GM12801 (cell line): ENCODE measurements at regions not wholly inside any gene's neighbourhood (a gene's known extent, or its start where the extent isn't known, plus 50 kb on each side); places are given as distances from the start of the nearest gene placed in this dataset.

ENCODE experiments used
- TF ChIP-seq, protein P1 (sequence below): IDR thresholded peaks from one replicate; pipeline ENCODE4 v1.5.1; 2011; ENCODE audit warnings: control low read depth; ENCODE audit not compliant: insufficient read length; ENCODE audit errors: extremely low read depth

DNA sequence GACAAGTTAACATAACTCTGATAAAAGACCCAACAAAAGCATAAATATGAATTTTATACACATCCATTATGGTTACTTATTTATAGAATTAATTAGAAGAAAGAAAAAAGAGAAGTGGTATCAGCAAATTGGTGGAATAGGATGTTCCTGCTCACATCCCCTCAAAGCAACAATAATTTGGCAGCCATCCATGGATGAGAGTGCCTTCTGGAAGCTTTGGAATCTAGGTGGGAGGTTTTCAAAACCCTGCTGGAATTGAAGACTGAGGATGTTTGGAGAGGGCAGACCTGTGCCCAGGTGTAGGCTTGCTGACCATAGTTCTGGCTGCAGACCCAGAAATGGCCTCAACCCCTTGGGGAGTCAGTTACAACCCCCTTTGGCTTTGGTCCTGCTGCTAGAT lies 91.2 kb downstream of the EDEM1 start:
- TF ChIP-seq, protein P1, sequence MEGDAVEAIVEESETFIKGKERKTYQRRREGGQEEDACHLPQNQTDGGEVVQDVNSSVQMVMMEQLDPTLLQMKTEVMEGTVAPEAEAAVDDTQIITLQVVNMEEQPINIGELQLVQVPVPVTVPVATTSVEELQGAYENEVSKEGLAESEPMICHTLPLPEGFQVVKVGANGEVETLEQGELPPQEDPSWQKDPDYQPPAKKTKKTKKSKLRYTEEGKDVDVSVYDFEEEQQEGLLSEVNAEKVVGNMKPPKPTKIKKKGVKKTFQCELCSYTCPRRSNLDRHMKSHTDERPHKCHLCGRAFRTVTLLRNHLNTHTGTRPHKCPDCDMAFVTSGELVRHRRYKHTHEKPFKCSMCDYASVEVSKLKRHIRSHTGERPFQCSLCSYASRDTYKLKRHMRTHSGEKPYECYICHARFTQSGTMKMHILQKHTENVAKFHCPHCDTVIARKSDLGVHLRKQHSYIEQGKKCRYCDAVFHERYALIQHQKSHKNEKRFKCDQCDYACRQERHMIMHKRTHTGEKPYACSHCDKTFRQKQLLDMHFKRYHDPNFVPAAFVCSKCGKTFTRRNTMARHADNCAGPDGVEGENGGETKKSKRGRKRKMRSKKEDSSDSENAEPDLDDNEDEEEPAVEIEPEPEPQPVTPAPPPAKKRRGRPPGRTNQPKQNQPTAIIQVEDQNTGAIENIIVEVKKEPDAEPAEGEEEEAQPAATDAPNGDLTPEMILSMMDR: no peak

DNA sequence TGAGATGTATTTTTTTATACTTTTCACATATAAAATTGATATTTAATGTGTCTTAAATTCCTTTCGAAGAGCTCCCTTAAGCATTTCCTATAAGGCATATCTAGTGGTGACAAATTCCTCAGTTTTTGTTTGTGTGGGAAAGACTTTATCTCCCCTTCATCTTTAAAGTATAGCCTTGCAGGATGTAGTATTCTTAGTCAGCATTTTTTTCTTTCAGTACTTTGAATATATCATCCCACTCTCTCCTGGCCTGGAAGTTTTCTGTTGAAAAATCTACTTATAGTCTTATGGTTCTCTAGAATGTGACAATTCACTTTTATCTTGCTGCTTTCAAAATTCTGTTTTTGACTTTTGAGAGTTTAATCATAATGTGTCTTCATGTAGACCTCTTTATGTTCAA lies 95.2 kb downstream of the EDEM1 start:
- TF ChIP-seq, protein P1: no peak

DNA sequence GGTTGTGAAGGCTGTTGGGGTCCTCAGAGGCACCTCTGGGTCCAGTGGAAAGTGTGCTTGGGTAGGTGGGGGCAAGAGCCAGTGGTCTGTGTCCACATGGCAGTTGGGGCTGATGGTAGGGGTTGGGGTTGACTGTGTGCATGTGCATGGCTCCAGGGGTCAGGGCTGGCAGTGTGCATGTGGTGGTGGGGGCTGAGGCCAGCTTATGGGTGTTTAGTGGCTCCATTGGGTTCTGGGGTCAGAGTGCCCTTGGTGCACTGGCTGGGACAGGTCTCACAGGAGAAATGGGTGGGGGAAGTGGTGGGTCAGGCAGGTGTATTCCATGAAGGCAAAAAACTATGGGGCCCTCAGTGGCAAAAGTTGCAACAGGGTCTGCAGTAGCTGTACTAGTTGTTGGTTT lies 97.9 kb downstream of the EDEM1 start:
- TF ChIP-seq, protein P1: no peak

DNA sequence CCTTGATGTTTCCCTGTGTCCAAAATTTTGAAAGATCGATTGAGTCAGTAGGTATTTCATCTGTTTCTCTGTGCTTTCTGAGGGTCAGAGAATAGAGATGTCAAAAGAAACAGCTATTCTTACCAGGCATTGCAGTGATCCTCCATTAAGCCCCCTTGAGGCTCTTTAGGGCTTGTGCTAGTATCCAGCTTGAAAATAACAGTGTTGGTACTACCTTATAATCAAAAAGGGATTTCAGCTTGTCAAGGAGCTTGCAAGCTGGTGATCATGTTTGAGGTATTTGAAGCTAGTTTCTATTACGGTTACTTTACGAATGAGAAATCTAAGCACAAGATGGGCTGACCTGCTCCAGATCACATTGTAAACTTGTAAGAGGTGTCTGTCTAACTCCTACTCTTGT lies 103.4 kb downstream of the EDEM1 start:
- TF ChIP-seq, protein P1: no peak

DNA sequence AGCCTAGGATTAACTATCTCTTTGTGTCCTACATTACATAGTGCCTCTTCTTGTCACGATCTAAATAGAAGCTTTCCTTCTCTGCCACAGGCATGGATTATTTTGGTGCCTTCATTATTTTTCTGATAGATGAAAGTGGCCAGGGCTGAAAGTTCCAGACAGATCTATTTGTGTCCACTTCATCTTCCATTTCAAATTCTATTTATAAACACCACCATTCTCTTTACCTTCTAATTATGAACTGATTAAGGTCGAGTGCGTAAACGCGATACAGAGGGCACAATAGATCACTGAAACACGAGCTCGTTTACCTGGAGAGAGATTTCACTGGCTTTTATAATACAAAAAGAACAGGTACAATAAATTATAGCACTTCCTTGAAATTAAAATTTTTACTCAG lies 105.0 kb downstream of the EDEM1 start:
- TF ChIP-seq, protein P1: no peak

DNA sequence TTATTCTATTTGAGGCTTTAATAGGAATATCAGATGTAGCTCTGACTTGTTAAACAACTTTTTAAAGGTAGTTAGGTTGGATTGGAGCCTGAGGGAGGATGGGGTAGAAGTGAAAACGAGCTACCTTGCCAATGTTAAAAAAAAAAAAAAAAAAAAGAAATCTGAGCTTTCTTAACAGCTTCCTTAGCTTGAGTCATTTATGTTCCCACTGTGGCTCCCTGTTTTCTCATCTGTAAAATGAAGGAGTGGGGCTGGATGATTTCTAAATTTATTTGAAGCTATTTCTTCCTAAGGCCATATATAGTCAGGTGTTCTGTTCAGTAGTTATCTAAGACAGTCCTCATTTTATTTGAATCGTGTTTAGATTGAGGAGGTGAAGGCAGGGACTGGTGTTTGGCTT lies 105.7 kb downstream of the EDEM1 start:
- TF ChIP-seq, protein P1: no peak

DNA sequence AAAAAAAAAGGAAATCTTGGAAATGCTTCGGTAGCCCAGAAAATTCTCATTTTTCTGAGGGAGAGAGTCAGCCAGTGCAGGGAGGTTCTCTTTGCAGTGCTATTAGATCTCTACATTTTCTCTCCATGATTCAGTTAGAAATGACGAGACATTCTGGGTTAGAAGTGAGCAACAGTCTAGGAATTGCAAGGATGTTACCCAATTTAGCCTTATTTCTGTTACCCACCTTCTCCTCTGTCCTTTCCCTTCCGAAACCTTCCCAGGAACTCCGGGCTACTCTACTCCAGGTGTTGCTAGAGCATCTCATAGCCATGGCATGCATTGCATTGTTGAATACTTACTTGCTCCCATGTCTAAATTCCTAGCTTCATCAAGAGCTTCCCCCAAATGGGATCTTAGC lies 106.8 kb downstream of the EDEM1 start:
- TF ChIP-seq, protein P1: no peak

DNA sequence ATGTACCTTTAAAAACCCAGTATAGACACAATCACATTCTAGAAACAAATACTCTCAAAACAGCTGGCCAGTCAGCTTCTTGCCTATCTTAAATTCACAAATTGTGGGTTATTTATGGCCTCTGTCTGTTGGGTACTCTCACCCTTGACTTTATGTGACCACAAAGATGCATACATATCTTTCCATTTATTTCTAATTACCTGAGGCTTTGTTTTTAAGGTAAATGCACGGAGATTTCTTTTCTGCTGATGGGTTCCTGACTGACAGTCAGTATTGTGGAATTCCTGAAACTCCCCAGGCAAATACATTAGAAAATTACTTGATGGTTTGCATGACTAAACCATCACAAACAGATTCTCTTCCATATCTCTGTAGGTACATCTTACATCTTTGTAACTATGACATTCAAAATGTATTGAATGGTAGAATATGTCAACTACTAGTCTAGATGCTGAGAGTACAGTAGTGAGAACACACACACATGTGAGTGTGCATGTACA lies 107.7 kb downstream of the EDEM1 start:
- TF ChIP-seq, protein P1: no peak
